K562 (cell line): ENCODE measurements at regions not wholly inside any gene's neighbourhood (a gene's known extent, or its start where the extent isn't known, plus 50 kb on each side); places are given as distances from the start of the nearest gene placed in this dataset.

ENCODE experiments used
- ATAC-seq: fragments of 200-7000 bp; cut with Tn5 transposase; 3 replicates; pipeline ENCODE4 v1.9.1; 2020; ENCODE audit warnings: moderate library complexity
- BruUV-seq: library from RNA; stranded (reverse); fragments of 400-500 nt; replicated peaks from 2 replicates; lab custom pipeline; 2021; lab: Mats Ljungman, UMichigan
- CTCF ChIA-PET: fragments of 300-600 bp; formaldehyde crosslinking; extraction: SDS; loops from one replicate; lab custom pipeline; 2021; ENCODE audit warnings: low intra/inter-chr PET ratio; lab: Yijun Ruan, JAX
- POLR2A ChIA-PET: fragments of 300-600, 350-650 bp; sonication (Branson Sonifier 250); formaldehyde crosslinking; extraction: SDS; loops from one replicate; lab custom pipeline; 2021; ENCODE audit warnings: antibody characterized with exemption, inconsistent platforms; lab: Yijun Ruan, JAX
- DNase-seq, 4 experiments: peaks; one replicate each; pipeline versions ENCODE4 v3.0.0 to v3.0.0-alpha.2; 2011 to 2018; ENCODE audit warnings: low spot score in 3 of 4, mixed read lengths in 3 of 4; ENCODE audit errors: extremely low read depth in 1 of 4
- FAIRE-seq: peaks from 2 replicates; lab custom pipeline; 2011; peaks lifted over from hg19 to GRCh38; lab: Jason Lieb, UNC
- H2AFZ ChIP-seq: 2 replicates; pipeline ENCODE4 v1.6.0; 2011; ENCODE audit warnings: low read depth, low read length, control low read depth, inconsistent platforms
- H3K27ac ChIP-seq: fragments of 200-600 bp; 3 replicates; pipeline ENCODE4 v1.8.0; 2011; ENCODE audit warnings: low read depth, mild to moderate bottlenecking, control low read depth, inconsistent platforms, low read length, moderate library complexity, mixed read lengths; ENCODE audit errors: extremely low read depth
- H3K27me3 ChIP-seq, 2 experiments: fragments of 300-600 bp in 1 of 2; 2 replicates in 1 of 2; 3 replicates in 1 of 2; pipeline versions ENCODE4 v1.6.0 to v1.8.0; 2011; ENCODE audit warnings: inconsistent platforms in 2 of 2, low read length in 2 of 2, mild to moderate bottlenecking in 1 of 2, mixed read lengths in 1 of 2, moderate library complexity in 1 of 2; ENCODE audit not compliant: control insufficient read depth in 2 of 2, insufficient read depth in 2 of 2
- H3K36me3 ChIP-seq: fragments of 300-600 bp; 3 replicates; pipeline ENCODE4 v1.8.0; 2011; ENCODE audit warnings: mild to moderate bottlenecking, low read length, inconsistent platforms; ENCODE audit not compliant: control insufficient read depth, insufficient read depth
- H3K4me1 ChIP-seq, 2 experiments: fragments of 200-600 bp in 1 of 2; replicated peaks in 1 of 2; 2 replicates in 1 of 2; 3 replicates in 1 of 2; pipeline versions ENCODE4 v1.5.1 to v1.8.0; 2011; ENCODE audit warnings: inconsistent platforms in 2 of 2, low read length in 2 of 2, mild to moderate bottlenecking in 1 of 2, mixed read lengths in 1 of 2, moderate library complexity in 1 of 2; ENCODE audit not compliant: control insufficient read depth in 2 of 2, insufficient read depth in 2 of 2
- H3K4me2 ChIP-seq: 2 replicates; pipeline ENCODE4 v1.6.1; 2011; ENCODE audit warnings: low read length, control low read depth, inconsistent platforms, mixed read lengths; ENCODE audit not compliant: insufficient read depth
- H3K4me3 ChIP-seq: fragments of 200-600 bp; sonication (generic), shearing (Covaris generic); 2 replicates; pipeline ENCODE4 v1.5.1; 2016; ENCODE audit warnings: control low read depth, inconsistent platforms
- H3K79me2 ChIP-seq: fragments of 200-600 bp; 3 replicates; pipeline ENCODE4 v1.8.0; 2011; ENCODE audit warnings: low read length, inconsistent platforms; ENCODE audit not compliant: control insufficient read depth, insufficient read depth
- H3K9ac ChIP-seq, 2 experiments: 2 replicates each; pipeline versions ENCODE4 v1.6.0 to v1.6.1; 2011; ENCODE audit warnings: low read depth in 2 of 2, low read length in 2 of 2, control low read depth in 1 of 2, inconsistent platforms in 1 of 2, mild to moderate bottlenecking in 1 of 2, mixed read lengths in 1 of 2; ENCODE audit not compliant: insufficient read depth in 1 of 2
- H3K9me1 ChIP-seq: one replicate; pipeline ENCODE4 v1.6.0; 2011; ENCODE audit warnings: inconsistent platforms, mild to moderate bottlenecking, low read length, moderate library complexity; ENCODE audit not compliant: control insufficient read depth, insufficient read depth
- H3K9me3 ChIP-seq: replicated peaks from 2 replicates; pipeline ENCODE4 v1.5.1; 2011; ENCODE audit warnings: low read depth, low read length, inconsistent platforms; ENCODE audit not compliant: control insufficient read depth, insufficient read depth
- H4K20me1 ChIP-seq: replicated peaks from 2 replicates; pipeline ENCODE4 v1.6.1; 2011; ENCODE audit warnings: low read length, inconsistent platforms, mixed read lengths; ENCODE audit not compliant: control insufficient read depth, insufficient read depth
- ETV5 ChIP-seq: sonication (generic); formaldehyde crosslinking; IDR thresholded peaks from 2 replicates; pipeline ENCODE4 v1.4.0; 2020; ENCODE audit warnings: low read depth, mild to moderate bottlenecking, missing genetic modification reagents
- GMEB1 ChIP-seq: fragments of 250-450 bp; sonication (Bioruptor Pico); IDR thresholded peaks from 2 replicates; pipeline ENCODE4 v1.4.0; 2020; ENCODE audit warnings: mild to moderate bottlenecking
- GTF2A2 ChIP-seq: IDR thresholded peaks from 2 replicates; pipeline ENCODE4 v1.6.1; 2016; ENCODE audit warnings: mild to moderate bottlenecking, missing genetic modification characterization, missing compliant biosample characterization
- HMG20A ChIP-seq: fragments of 450-650 bp; formaldehyde crosslinking; conservative IDR thresholded peaks from 2 replicates; pipeline ENCODE4 v1.4.0; 2020; ENCODE audit warnings: mild to moderate bottlenecking, mixed read lengths
- MBD2 ChIP-seq: sonication (generic); IDR thresholded peaks from 2 replicates; pipeline ENCODE4 v1.6.1; 2016; ENCODE audit warnings: low read depth, borderline replicate concordance
- NR4A1 ChIP-seq, 2 experiments: fragments of 250-450 bp in 1 of 2; fragments of 450-650 bp in 1 of 2; sonication (Bioruptor Pico) in 1 of 2; IDR thresholded peaks; 2 replicates each; pipeline versions ENCODE4 v1.4.0 to v1.6.1; 2016 to 2020; ENCODE audit warnings: mild to moderate bottlenecking in 2 of 2, missing compliant biosample characterization in 1 of 2, missing genetic modification characterization in 1 of 2, moderate library complexity in 1 of 2
- POLR2B ChIP-seq: fragments of 450-650 bp; IDR thresholded peaks from 2 replicates; pipeline ENCODE4 v1.6.1; 2018; ENCODE audit warnings: low read depth; ENCODE audit not compliant: partially characterized antibody
- SP1 ChIP-seq: sonication (generic); formaldehyde crosslinking; IDR thresholded peaks from 2 replicates; pipeline ENCODE4 v1.8.1; 2022; ENCODE audit warnings: mild to moderate bottlenecking, missing genetic modification reagents
- SREBF1 ChIP-seq: fragments of 150-350 bp; IDR thresholded peaks from 2 replicates; pipeline ENCODE4 v1.6.1; 2014; ENCODE audit warnings: antibody characterized with exemption, low read depth, low read length, borderline replicate concordance
- ZMIZ1 ChIP-seq, 2 experiments: fragments of 150-350 bp in 1 of 2; IDR thresholded peaks; 2 replicates each; pipeline ENCODE4 v1.6.1; 2012 to 2016; ENCODE audit warnings: low read depth in 2 of 2, low read length in 2 of 2, mild to moderate bottlenecking in 1 of 2, moderate library complexity in 1 of 2
- ZNF589 ChIP-seq: fragments of 200-800 bp; sonication (Bioruptor generic); IDR thresholded peaks from 2 replicates; pipeline ENCODE4 v1.6.1; 2016; ENCODE audit warnings: low read depth, missing genetic modification characterization, missing compliant biosample characterization
- ZNF668 ChIP-seq: fragments of 250-450 bp; sonication (Bioruptor Pico); IDR thresholded peaks from 2 replicates; pipeline ENCODE4 v1.8.0; 2022; ENCODE audit warnings: mild to moderate bottlenecking, inconsistent platforms
- in situ Hi-C: fragments of 300-500 bp; cut with MboI; formaldehyde crosslinking; loops from 4 replicates; pipeline ENCODE4 v1.15.0; 2018; ENCODE audit warnings: inconsistent platforms, mixed read lengths
- intact Hi-C: fragments of 100-400 bp; cut with micrococcal nuclease; formaldehyde crosslinking; loops from 2 replicates; pipeline ENCODE4 v1.14.2; 2022
- TF ChIP-seq, protein P1 (sequence below): fragments of 450-650 bp; IDR thresholded peaks from 2 replicates; pipeline ENCODE4 v1.7.0; 2016; ENCODE audit warnings: borderline replicate concordance
- TF ChIP-seq, protein P2 (sequence below): fragments of 450-650 bp; formaldehyde crosslinking; IDR thresholded peaks from 2 replicates; pipeline ENCODE4 v1.4.0; 2020; ENCODE audit warnings: mild to moderate bottlenecking, mixed read lengths

GRCh38 chr18:28485210-28485801 lies 308.4 kb upstream of the CDH2 start:
- intact Hi-C loops (no loop called here), in situ Hi-C loops (no loop called here)
- Histone ChIP-seq H3K4me3 (no peak overlapping the region), H4K20me1 (no peaks in the 10 kb centered on the region), H3K9me3 (no peaks in the 10 kb centered on the region; the same call in 1 of the 2 replicates), H3K4me2 (no peak overlapping the region), H2AFZ (no peak overlapping the region), H3K27me3 (no peaks in the 10 kb centered on the region), H3K9ac (no peak overlapping the region), H3K27ac (no peak overlapping the region), H3K36me3 (no peaks in the 10 kb centered on the region), H3K9me1 (no peaks in the 10 kb centered on the region), H3K4me1 (no peaks in the 10 kb centered on the region), H3K79me2 (no peaks in the 10 kb centered on the region)
- BruUV-seq = no TSS peak
- no peak for ATAC-seq
- CTCF ChIA-PET = no interaction called here
- POLR2A ChIA-PET = no interaction called here
- no peak for DNase-seq
- FAIRE-seq = no peak
- TF ChIP-seq POLR2B (no peak), SP1 (CRISPR knock-in tag) (no peak), NR4A1 (CRISPR knock-in tag; IDR thresholded peaks at IDR 0.05) (no peak), NR4A1 (tag; IDR thresholded peaks at IDR 0.05) (no peak), HMG20A (no peak), SREBF1 (no peak), ZMIZ1 (IDR thresholded peaks at IDR 0.05; ENCODE audit: low read depth in 2 of 2, low read length in 2 of 2) (no peak), GTF2A2 (tag) (no peak), GMEB1 (CRISPR knock-in tag) (no peak), ZNF668 (CRISPR knock-in tag) (no peak), MBD2 (no peak), ETV5 (CRISPR knock-in tag) (no peak), ZNF589 (no peak)
- TF ChIP-seq, protein P1, sequence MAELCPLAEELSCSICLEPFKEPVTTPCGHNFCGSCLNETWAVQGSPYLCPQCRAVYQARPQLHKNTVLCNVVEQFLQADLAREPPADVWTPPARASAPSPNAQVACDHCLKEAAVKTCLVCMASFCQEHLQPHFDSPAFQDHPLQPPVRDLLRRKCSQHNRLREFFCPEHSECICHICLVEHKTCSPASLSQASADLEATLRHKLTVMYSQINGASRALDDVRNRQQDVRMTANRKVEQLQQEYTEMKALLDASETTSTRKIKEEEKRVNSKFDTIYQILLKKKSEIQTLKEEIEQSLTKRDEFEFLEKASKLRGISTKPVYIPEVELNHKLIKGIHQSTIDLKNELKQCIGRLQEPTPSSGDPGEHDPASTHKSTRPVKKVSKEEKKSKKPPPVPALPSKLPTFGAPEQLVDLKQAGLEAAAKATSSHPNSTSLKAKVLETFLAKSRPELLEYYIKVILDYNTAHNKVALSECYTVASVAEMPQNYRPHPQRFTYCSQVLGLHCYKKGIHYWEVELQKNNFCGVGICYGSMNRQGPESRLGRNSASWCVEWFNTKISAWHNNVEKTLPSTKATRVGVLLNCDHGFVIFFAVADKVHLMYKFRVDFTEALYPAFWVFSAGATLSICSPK = no peak
- TF ChIP-seq, protein P2, sequence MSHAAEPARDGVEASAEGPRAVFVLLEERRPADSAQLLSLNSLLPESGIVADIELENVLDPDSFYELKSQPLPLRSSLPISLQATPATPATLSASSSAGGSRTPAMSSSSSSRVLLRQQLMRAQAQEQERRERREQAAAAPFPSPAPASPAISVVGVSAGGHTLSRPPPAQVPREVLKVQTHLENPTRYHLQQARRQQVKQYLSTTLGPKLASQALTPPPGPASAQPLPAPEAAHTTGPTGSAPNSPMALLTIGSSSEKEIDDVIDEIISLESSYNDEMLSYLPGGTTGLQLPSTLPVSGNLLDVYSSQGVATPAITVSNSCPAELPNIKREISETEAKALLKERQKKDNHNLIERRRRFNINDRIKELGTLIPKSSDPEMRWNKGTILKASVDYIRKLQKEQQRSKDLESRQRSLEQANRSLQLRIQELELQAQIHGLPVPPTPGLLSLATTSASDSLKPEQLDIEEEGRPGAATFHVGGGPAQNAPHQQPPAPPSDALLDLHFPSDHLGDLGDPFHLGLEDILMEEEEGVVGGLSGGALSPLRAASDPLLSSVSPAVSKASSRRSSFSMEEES (CRISPR knock-in tag) = no peak
